Fibroblast of pulmonary artery (primary cell): ENCODE measurements at regions not wholly inside any gene's neighbourhood (a gene's known extent, or its start where the extent isn't known, plus 50 kb on each side); places are given as distances from the start of the nearest gene placed in this dataset.

Source experiments
- DNase-seq: peaks from one replicate; pipeline ENCODE4 v3.0.0-alpha.2; 2010; ENCODE audit warnings: low read depth
- H3K4me3 ChIP-seq: replicated peaks from 2 replicates; pipeline ENCODE4 v1.5.1; 2011; ENCODE audit warnings: low read depth, mild to moderate bottlenecking, control low read depth, low read length, moderate library complexity
- TF ChIP-seq, protein P1 (sequence below): IDR thresholded peaks from 2 replicates; pipeline ENCODE4 v1.5.1; 2011; ENCODE audit warnings: mild to moderate bottlenecking, control low read depth, low read length, inconsistent platforms; ENCODE audit errors: missing control alignments

DNA sequence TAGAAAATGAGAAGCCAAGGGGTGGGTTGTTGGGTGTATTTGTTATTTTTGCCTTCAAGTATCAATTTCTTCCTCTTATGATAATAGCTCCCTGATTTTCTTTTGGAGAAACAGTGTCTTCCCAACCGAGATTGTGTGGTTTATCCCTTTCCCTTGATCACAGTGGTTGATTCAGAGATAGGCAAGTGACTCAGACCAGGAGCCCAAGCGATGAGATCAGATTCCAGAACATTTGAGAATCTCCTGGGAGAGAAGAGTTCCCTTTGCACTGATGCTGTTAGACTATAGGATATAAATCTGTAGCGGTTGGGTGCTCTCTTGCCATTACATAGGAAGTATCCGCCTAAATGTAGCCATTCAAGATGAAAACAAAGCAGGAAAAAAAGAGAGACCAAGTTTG, 90.1 kb upstream of the WDR26 start:
- no peak overlapping the region for H3K4me3 ChIP-seq
- DNase-seq: no peak
- TF ChIP-seq, protein P1, sequence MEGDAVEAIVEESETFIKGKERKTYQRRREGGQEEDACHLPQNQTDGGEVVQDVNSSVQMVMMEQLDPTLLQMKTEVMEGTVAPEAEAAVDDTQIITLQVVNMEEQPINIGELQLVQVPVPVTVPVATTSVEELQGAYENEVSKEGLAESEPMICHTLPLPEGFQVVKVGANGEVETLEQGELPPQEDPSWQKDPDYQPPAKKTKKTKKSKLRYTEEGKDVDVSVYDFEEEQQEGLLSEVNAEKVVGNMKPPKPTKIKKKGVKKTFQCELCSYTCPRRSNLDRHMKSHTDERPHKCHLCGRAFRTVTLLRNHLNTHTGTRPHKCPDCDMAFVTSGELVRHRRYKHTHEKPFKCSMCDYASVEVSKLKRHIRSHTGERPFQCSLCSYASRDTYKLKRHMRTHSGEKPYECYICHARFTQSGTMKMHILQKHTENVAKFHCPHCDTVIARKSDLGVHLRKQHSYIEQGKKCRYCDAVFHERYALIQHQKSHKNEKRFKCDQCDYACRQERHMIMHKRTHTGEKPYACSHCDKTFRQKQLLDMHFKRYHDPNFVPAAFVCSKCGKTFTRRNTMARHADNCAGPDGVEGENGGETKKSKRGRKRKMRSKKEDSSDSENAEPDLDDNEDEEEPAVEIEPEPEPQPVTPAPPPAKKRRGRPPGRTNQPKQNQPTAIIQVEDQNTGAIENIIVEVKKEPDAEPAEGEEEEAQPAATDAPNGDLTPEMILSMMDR: no peak

DNA sequence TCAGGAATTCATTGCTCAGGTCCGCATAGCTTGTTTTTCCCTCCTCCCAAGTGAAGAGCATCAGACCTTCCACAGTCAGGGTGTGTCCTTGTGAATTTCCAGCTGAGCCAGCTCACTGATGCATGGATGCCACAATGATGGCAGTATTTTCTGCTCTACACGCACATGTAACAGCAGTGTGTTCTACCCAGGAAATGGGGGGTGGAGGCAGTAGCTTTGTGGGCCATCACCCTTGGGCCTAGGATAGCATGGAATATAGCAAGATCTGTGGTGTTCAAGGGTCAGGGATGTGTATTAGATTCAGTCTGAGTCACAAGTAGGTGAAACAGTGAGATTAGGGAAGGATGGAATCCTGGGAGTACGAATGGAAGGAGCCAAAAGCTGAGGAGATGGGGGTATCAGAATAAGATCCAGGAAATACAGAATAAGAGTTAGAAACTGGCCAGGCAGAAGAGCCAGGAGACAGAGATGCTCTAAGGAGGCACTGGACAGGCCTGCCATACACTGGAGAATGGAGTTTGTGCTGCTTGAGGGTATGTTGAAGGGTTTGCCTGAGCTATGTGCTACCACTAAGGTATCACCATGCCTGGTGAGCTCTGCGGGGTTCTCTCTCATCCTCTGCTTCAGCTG, 90.6 kb upstream of the CNIH3 start:
- no peak for DNase-seq
- no peak overlapping the region for H3K4me3 ChIP-seq
- TF ChIP-seq, protein P1: no peak

DNA sequence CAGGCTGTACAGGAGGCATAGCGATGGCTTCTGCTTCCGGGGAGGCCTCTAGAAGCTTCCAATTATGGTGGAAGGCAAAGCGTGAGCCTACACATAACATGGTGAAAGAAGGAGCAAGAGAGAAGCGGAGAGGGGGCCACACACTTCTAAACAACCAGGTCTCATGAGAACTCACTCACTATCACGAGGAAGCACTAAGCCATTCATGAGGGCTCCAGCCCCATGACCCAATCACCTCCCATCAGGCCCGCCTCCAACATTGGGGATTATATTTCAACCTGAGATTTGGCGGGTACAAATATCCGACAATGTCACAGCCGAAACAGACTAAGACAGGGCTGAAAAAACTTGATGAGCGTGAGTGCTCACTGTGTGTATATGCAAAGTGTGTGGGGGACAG, 89.3 kb upstream of the CNIH3 start:
- DNase-seq: no peak
- TF ChIP-seq, protein P1: no peak
- H3K4me3 ChIP-seq: no peak overlapping the region

DNA sequence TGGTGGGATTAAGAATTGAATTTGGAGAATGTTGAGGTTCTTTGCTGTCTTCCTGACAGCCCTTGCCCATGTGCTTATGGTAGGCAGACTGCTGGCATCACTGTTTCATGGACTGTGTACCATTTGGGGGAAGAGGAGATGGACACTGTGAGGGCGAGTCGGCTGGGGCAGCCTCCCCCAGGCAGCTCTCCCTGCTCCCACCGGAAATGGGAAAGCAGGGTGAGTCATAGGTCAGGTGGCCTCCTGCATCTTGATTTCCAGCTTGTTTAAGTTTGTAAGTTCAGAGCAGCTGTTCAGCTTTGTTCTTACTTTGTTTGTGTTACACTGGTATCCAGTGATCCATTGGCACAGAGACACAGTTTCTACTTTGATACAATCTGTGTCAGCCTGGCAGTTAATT, 87.2 kb upstream of the CNIH3 start:
- TF ChIP-seq, protein P1: no peak
- H3K4me3 ChIP-seq: no peak overlapping the region
- peak; percentile 69 for DNase-seq

DNA sequence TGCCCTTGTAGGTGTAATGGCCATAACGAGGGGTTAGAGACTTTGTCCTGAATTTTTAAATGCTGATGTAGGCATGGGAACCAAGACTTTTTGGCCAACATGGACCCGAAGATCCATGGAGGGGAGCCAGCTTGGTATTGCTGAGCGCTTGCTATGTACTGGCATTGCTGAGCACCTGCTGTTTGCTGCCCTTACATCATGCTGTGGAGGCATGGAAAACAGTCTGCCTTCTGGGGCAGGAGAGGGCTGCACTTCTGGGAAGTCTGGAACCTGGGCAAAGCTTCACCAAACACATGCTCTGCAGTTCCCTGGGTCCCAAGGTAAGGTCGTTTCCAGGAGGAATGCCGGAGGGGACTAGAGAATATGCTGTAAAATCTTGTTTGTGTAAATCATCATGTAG, 86.3 kb upstream of the CNIH3 start:
- no peak overlapping the region for H3K4me3 ChIP-seq
- TF ChIP-seq, protein P1: no peak
- DNase-seq: no peak

DNA sequence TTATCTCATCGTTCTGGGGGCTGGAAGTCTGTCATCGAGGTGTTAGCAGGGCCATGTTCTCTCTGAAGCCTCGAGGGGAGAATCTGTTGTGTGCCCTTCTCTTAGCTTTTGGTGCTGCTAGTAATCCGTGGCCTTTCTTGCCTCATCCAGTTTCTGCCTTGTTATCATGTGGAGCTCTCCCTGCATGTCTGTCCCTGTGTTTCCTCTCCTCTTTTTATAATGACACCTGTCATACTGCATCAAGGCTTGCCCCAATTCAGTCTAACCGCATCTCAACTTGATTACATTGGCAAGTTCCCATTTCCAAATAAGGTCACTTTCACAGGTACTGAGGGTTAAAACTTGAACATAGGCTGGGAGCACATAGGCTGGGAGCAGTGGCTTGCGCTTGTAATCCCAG, 82.6 kb upstream of the CNIH3 start:
- TF ChIP-seq, protein P1: no peak
- H3K4me3 ChIP-seq: no peak overlapping the region
- DNase-seq: no peak

DNA sequence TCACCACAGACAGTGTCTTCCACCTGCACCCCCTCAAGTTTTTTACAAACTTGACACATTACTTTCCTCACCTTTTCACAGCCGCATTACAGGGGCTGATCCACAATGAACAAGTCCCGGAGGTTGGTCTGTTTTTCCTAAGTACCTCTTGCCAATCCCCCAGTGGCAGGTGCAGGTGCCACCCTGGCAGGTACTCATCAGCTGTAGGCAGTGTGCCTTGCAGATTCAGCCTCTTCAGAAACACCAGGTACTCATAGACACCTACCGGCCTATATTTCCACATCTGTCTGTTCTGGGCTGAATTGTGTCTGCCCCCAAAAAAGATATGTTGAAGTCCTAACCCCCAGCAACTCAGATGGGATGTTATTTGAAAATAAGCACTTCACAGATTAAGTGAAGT, 81.4 kb upstream of the CNIH3 start:
- H3K4me3 ChIP-seq: no peak overlapping the region
- no peak for DNase-seq
- TF ChIP-seq, protein P1: no peak
